Mesothelial cell of epicardium (in vitro differentiated cells): ENCODE measurements at regions not wholly inside any gene's neighbourhood (a gene's known extent, or its start where the extent isn't known, plus 50 kb on each side); places are given as distances from the start of the nearest gene placed in this dataset.

Source experiments
- DNase-seq, 2 experiments: peaks; one replicate each; pipeline ENCODE4 v3.0.0; 2021; ENCODE audit warnings: low spot score in 2 of 2; ENCODE audit not compliant: unreplicated experiment in 2 of 2
- H3K27ac Mint-ChIP-seq: 2 replicates; pipeline ENCODE4 v1.8.0; 2021; ENCODE audit warnings: mixed read lengths
- H3K27me3 Mint-ChIP-seq: 2 replicates; pipeline ENCODE4 v1.8.0; 2021; ENCODE audit warnings: low read depth, mixed read lengths
- H3K36me3 Mint-ChIP-seq: 2 replicates; pipeline ENCODE4 v1.8.0; 2021; ENCODE audit warnings: mixed read lengths
- H3K4me1 Mint-ChIP-seq: 2 replicates; pipeline ENCODE4 v1.8.0; 2021; ENCODE audit warnings: mixed read lengths
- H3K4me3 Mint-ChIP-seq: 2 replicates; pipeline ENCODE4 v1.8.0; 2021; ENCODE audit warnings: mild to moderate bottlenecking, moderate library complexity, mixed read lengths
- H3K9me3 Mint-ChIP-seq: 2 replicates; pipeline ENCODE4 v1.8.0; 2021; ENCODE audit warnings: mixed read lengths
- CTCF ChIP-seq: fragments of 200-600 bp; sonication (generic); IDR thresholded peaks from one replicate; pipeline ENCODE4 v1.5.0; 2021; ENCODE audit warnings: antibody characterized with exemption; ENCODE audit not compliant: unreplicated experiment

GRCh38 chr18:47689371-47689770 is 241.1 kb downstream of the SMAD2 start:
- no peaks in the 10 kb centered on the region for H3K36me3 Mint-ChIP-seq
- H3K27ac Mint-ChIP-seq, result no peak overlapping the region
- TF ChIP-seq CTCF, result no peak
- no peak for DNase-seq
- no peak overlapping the region for H3K4me3 Mint-ChIP-seq
- peaks cover 9% of the 10 kb centered on the region for H3K4me1 Mint-ChIP-seq
- no peaks in the 10 kb centered on the region for H3K9me3 Mint-ChIP-seq
- H3K27me3 Mint-ChIP-seq, result peaks cover 49% of the 10 kb centered on the region

- Mint-ChIP-seq H3K9me3 (no peaks in the 10 kb centered on the region), H3K27me3 (peaks cover 30% of the 10 kb centered on the region), H3K27ac (no peak overlapping the region), H3K4me3 (no peak overlapping the region), H3K4me1 (peaks cover 9% of the 10 kb centered on the region), H3K36me3 (no peaks in the 10 kb centered on the region)
- no peak for DNase-seq
- no peak for TF ChIP-seq CTCF
Observed at GRCh38 chr18:47686806-47687205, 243.7 kb downstream of the SMAD2 start.

GRCh38 chr18:47683774-47684173 is 246.7 kb downstream of the SMAD2 start:
- Mint-ChIP-seq H3K9me3 (no peaks in the 10 kb centered on the region), H3K27me3 (peaks cover 29% of the 10 kb centered on the region), H3K36me3 (no peaks in the 10 kb centered on the region), H3K4me1 (no peaks in the 10 kb centered on the region), H3K27ac (no peak overlapping the region), H3K4me3 (no peak overlapping the region)
- no peak for DNase-seq
- no peak for TF ChIP-seq CTCF

- H3K27ac Mint-ChIP-seq, result no peak overlapping the region
- H3K27me3 Mint-ChIP-seq, result peaks cover 22% of the 10 kb centered on the region
- no peaks in the 10 kb centered on the region for H3K9me3 Mint-ChIP-seq
- H3K4me3 Mint-ChIP-seq, result no peak overlapping the region
- no peaks in the 10 kb centered on the region for H3K36me3 Mint-ChIP-seq
- no peaks in the 10 kb centered on the region for H3K4me1 Mint-ChIP-seq
- no peak for TF ChIP-seq CTCF
- DNase-seq, result no peak
Observed at GRCh38 chr18:47682876-47683275, 247.6 kb downstream of the SMAD2 start.

- DNase-seq, result no peak
- peaks cover 17% of the 10 kb centered on the region for H3K27me3 Mint-ChIP-seq
- no peak overlapping the region for H3K4me3 Mint-ChIP-seq
- no peaks in the 10 kb centered on the region for H3K36me3 Mint-ChIP-seq
- TF ChIP-seq CTCF, result no peak
- no peak overlapping the region for H3K27ac Mint-ChIP-seq
- H3K4me1 Mint-ChIP-seq, result no peaks in the 10 kb centered on the region
- H3K9me3 Mint-ChIP-seq, result no peaks in the 10 kb centered on the region
Observed at GRCh38 chr18:47680488-47680887, 250.0 kb downstream of the SMAD2 start.

- TF ChIP-seq CTCF, result no peak
- H3K4me3 Mint-ChIP-seq, result no peak overlapping the region
- no peaks in the 10 kb centered on the region for H3K4me1 Mint-ChIP-seq
- no peaks in the 10 kb centered on the region for H3K9me3 Mint-ChIP-seq
- H3K27ac Mint-ChIP-seq, result no peak overlapping the region
- H3K36me3 Mint-ChIP-seq, result no peaks in the 10 kb centered on the region
- H3K27me3 Mint-ChIP-seq, result peaks cover 20% of the 10 kb centered on the region
- DNase-seq, result no peak
Observed at GRCh38 chr18:47679864-47680263, 250.6 kb downstream of the SMAD2 start.
